Left renal pelvis (tissue), 4 donors: ENCODE measurements at regions not wholly inside any gene's neighbourhood (a gene's known extent, or its start where the extent isn't known, plus 50 kb on each side); places are given as distances from the start of the nearest gene placed in this dataset.
"Not testable (repeated sequence)": the region's sequence is repeated elsewhere in the genome, so short reads cannot be mapped to it uniquely, and the experiment has no call there.

Source experiments
- DNase-seq, 4 donors: peaks; one replicate each; pipeline ENCODE4 v3.0.0-alpha.2; 2013; ENCODE audit warnings: low read depth in 4 of 4, low spot score in 3 of 4

DNA sequence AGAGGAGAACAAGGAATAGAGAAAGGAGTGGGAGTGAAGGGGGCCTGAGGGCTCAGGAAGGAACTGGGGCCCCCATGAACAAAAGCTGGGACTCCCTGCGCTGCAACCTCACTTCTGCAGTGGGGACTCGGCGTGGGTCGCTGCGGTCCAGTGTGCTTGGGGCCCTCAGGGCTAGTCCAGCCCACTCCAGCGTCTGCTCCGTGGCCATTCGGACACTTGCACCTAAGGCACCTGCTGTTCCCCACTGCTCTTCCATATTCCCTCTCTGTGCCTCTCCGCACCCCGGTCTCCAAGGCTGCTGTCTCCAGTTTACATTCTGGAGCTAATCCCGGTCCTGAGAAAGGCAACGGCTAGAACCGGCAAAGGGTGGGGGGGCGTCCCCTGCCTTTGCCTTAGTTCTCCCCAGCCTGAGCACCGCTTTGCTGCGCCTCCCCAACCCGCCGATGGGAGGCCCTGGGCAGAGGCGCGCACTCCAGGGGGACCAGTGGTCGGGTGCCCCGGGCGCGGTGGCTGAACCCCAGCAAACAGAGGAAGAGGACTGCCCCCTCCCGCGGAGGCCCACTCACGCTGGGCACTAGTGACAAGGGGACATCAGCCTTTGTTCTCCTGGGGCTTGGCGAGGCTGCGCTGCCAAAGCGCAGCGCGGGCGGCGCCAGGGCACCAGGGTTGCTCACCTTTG, 327.7 kb upstream of the F9 start:
- DNase-seq = no peak

DNA sequence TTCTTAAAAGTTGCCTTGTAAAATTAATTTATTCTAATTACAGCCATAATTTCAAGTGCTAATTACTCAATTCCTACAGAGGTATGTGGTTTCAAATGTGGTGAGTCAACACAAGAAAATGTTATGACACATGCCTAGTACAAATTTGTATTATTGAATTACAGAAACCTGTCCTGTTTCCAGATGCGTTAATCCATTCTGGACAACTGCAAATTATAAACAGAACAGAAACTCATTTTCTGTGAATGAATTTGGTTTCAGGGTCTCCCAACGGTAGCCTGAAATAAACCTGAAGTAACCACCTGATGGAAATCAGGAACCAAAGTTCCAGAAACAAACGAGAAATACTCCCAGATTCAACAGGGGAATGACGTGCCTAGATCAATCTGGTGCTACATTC, 328.6 kb upstream of the F9 start:
- DNase-seq = no peak

DNA sequence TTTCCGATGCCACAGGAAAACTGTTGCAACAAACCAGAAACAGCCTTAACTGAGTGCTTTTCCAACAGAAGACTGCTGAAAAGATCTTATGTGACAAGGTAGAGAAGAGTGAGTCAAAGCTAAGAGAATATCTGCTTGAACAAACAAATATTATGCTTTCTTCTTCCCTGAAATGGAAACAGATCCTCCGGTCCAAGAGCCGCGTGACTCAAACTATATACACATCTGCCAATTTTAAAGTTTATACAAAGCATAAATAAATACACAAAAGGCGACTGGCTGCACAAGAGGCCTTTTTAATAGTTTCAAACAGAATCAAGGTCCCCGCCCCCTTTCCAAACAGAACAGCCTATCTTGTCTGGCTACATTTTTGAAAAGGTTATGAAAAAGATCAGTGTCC, 329.7 kb upstream of the F9 start:
- DNase-seq = no peak

- no peak for DNase-seq
Measured at GRCh38 chrX:139200346-139200745, 330.2 kb upstream of the F9 start.

- no peak for DNase-seq
Measured at GRCh38 chrX:139199933-139200332, 330.6 kb upstream of the F9 start.

DNA sequence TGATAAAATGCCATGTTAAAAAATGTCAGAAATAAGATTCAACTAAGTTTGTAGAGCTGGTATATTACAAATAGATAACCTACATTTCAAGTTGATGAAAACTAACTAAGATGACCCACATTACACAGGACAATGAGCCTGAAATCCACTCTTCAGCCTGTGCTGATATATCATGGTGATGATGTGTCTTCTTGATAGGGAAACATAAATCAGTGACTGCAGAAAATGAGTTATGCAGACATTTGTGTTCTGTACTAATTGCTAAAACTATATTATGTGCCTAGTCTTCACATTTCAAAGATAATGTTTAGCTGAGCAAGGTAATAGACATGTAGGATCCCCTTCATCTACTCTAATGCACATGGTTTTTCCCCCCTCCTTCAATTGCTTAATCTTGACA, 331.6 kb upstream of the F9 start:
- no peak for DNase-seq

GRCh38 chrX:139196890-139197289, 333.6 kb upstream of the F9 start:
- no peak for DNase-seq

DNA sequence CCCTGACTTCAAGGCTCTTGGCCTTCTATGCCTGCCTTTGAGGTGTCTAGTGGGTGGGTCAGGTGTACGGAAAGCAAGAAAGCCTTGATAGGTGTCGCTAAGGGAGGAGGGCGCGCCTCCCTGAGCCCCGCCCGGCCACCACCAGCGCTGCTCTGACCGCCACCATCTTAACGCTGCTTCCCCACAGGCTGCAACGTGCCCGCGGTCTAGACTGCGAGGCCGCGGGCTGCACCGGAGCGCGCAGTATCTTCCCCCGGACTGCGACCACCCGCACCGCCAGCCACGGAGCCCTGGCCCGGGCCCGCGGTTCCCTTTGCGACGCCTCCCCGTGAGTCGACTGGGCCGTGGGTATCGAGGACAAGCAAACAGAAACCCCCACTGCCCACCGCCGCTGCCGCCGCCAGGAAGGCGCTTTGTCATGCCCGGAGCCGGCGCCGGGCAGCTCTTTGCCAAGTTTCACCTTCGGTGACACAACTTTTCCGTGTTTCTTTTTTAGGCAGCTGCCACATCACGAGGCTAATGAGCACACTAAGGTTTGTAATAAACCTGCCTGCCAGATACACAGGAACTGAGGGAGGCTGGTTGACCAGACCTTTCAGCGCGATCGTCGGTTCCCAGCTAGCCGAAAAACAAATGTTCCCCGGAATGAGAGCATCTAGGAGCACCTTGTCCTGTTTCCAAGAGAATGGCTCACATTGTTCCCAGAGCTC, 335.8 kb upstream of the F9 start:
- DNase-seq = no peak

- DNase-seq = no peak
Measured at GRCh38 chrX:139192386-139192961, 338.1 kb upstream of the F9 start.

GRCh38 chrX:139191746-139192385, 338.7 kb upstream of the F9 start:
- no peak for DNase-seq

DNA sequence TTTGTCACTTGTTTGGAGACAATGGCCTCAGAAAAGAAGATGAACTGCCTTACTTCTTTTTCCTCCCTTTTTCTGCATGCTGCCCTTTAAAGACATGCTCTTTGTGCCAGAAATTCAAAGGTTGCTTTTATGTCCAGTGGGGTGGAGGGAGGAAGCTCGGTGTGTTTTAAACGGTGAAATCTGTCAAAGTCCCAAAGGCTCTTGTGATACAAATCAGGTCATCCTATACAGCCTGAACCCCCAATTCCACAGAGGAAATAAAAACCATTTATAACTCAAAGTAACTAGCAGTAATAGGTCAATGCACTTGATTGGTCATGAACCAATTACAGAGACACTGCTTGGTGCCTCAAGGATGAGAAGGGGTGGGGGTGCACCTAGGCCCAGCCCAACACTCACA, 339.3 kb upstream of the F9 start:
- DNase-seq = no peak

GRCh38 chrX:139187738-139188137, 342.8 kb upstream of the F9 start:
- DNase-seq = no peak

GRCh38 chrX:139186991-139187390, 343.5 kb upstream of the F9 start:
- no peak for DNase-seq

- no peak for DNase-seq
Measured at GRCh38 chrX:139179592-139179991, 350.9 kb upstream of the F9 start.

DNA sequence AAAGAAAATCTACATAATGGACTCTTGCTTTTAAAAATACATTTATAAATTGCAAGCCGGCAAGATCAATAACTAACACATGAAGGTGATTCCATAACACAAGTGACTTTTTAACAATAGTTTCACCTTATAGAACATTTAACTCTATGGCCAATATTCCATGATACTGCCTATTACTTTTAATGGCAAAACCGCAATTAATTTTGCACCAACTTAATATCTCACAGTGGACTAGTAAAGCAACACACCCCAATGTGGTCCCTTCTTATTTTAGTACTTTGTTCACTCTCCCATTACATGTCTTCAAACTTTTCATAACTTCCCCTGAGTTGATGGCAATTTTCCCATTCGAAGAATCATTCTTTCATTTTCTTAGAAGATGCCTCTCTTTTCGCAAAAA, 351.6 kb upstream of the F9 start:
- no peak for DNase-seq

- no peak for DNase-seq
Measured at GRCh38 chrX:139172731-139173130, 357.8 kb upstream of the F9 start.

DNA sequence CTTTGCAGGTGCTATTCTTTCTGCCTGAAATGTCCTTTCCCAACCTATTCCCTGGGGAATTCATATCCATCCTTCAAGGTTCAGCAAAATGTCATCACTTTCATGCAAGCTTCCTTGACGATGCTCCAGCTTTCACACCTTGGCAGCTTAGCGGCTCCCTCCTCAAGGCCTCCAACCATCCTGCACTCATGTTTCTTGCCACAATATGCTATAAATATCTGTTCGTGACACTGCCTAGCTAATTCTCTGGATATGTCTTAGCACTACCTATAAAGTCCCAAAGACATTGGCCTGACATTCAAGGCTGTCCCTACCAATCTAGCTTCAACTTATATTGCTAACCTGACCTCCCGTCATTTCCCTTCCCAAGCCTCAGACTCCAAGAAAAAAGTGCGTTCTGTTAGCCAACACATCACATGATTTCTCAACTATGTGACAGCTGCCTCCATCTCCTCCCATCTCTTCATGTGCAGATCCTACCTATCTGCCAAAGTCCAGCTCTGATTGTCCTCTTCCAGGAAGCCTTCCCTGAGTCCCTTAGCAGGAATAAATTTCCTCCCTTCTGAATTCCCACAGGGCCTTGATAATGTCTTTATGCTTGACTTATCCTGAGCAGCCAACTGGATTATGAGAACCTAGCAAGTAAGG, 359.9 kb upstream of the F9 start:
- DNase-seq = no peak

DNA sequence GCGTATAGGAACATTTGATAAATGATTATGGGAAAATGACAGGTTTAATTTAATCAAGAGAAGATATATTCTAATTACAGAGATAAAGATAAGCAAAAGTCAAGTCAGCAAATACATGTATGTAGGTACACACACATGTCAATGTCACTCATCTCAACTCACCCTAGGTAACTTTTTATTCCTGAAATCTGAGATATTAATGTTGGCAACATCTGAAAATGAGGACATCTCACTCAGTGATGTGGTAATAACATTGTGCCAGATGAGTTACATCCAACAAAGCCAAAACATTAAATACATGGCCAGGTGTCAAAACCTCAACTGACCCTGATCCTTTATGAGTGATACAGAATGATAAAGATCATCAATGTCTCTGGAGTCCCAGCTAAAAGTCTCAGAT, 363.3 kb upstream of the F9 start:
- no peak for DNase-seq

DNA sequence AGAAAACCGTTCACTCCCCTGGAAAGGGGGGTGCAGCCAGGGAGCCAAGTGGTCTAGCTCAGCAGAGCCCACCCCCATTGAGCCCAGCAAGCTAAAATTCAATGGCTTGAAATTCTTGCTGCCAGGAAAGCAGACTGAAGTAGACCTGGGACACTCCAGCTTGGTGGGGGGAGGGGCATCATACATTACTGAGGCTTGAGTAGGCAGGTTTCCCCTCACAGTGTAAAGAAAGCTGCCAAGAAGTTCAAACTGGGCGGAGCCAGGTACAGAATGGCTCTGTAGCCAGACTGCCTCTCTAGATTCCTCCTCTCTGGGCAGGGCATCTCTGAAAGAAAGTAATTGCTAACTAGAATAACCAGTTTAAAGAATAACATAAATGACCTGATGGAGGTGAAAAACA, 372.3 kb upstream of the F9 start:
- DNase-seq = no peak

DNA sequence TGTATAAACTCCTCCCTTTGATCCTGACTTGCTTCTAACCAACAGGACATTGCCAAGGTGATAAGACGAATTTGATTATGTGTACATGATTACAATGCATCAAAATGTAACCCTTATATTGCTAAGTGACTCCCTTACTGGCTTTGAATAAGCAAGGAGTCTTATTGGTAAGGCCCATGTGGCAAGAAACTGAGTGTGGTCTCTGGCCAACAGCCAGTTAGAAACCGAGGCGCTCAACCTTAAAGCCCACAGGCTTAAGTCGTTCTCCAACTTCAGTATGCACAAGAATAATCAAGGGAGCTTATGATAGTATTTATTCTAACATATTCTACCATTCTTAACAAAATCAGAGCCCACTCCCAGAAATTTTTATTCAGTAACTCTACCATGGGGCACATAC, 374.2 kb upstream of the F9 start:
- no peak for DNase-seq

GRCh38 chrX:139146625-139147024, 383.9 kb upstream of the F9 start:
- DNase-seq = not testable (repeated sequence)
